UCSD-AML1 (cell line): ENCODE measurements at regions not wholly inside any gene's neighbourhood (a gene's known extent, or its start where the extent isn't known, plus 50 kb on each side); places are given as distances from the start of the nearest gene placed in this dataset.

ENCODE experiments used
- DNase-seq: peaks from one replicate; lab custom pipeline; 2025; ENCODE audit not compliant: unreplicated experiment; lab: John Stamatoyannopoulos, UW

DNA sequence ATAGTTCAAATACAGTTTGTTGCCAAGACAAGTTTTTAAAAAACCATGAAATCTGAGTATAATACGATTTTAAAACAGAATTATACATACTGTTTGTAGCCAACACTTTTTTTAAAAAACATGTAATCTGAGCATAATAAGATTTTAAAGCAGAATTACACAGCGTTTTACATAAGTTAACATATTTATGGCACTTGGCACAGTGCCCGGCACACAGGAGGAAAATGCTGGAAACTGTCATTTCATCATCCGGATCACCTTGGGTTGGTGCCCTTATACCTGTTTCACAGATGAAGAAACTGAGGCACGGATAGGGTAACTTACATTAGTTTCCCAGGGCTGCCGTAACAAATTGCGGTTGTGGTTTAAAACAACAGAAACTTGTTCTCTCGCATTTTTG is 193.0 kb downstream of the BMP7 start:
- DNase-seq: no peak

DNA sequence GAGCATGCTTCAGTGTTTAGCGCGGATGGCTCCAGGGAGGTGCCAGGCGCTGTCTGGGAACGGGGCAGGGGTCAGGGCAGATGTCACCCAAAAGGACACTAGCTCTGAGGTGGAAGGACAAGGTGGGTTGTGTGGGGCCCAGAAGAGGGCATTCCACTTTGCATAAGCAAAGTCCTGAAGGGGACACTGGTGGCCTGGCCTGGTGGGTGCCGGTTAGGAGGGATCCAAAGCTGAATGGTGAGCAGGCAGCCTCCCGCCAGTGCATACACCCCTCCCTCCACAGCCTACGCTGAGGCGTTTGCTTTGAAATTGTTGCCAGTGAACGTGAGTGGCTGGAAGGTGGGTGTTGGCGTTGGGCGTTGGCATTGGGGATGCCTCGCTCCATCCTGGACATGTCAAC is 192.1 kb downstream of the BMP7 start:
- DNase-seq: no peak

DNA sequence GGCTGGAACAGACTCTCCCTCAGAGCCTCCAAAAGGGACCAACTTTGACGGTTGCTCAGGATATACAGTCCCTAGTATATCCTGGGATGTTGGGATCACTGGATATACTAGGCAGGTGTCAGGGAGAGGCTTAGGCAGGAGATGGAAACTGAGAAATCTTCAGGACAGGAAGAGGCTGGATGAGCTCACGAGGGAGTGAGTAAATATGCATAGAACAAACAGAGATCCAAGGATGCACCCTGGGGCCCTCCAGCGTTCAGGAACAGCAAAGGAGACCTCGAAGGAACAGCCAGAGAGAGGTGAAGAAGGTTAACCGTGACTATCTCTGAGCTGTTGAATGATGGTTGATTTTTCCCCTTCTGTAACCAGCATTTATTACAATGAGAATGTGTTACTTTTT is 191.3 kb downstream of the BMP7 start:
- no peak for DNase-seq

DNA sequence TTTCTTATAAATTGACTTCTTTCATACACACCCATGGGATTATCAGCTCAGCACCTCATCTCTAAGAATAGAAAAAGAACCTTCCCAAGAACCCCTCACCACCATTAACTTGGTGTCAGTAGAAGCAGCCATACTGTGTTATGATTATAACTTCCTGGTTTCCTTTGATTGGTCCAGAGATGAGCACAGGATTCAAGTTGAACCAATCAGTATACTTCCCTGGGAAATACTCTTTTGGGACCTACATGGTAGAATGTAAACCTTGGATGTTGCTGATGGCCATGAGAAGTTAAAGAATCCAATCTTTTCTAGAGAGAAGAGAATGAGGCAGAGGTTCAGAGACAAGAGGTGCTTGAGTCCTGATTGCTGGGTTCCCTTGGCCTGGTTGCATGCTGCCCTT is 190.8 kb downstream of the BMP7 start:
- DNase-seq: no peak

DNA sequence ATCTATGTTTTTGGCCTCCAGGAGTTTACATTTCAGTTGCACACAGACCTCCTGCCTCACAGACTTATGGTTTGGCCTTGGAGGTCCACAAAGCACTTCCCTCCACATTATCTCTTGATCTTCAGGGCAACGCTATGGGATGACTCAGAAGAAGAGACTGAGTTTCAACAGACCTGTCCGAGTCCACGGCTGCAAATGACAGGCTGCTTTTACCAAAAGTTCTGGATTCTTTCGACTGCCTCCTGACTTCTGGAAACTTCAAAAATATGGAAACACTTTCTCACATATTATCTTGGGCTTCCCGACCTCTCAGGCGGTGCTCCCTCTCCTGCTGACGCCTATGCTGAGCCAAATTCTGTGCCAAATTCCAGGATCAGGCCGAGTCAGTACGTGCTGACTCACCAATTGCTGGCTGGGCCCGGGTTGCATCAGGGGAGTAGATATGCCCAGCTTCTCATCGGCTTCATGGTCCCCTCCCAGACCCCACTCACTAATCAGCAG is 190.2 kb downstream of the BMP7 start:
- no peak for DNase-seq

DNA sequence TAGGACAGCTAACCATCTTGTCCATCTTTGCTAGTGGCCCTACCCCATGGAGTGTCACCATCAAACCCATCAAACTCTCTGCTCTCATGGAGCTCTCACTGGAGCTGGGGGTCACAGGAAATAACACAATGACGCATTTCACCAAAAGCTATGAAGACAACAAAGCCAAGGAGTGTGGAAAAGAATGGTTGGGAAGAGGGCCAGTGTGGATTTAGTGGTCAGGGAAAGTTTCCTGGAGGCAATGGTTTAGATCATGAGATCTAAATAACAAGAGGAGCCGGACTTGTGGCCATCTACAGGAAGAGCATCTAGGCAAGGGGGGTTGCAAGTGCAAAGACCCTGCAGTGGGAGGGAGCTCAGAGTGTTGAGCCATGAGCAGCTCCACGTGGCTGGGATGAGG is 189.5 kb downstream of the BMP7 start:
- no peak for DNase-seq

DNA sequence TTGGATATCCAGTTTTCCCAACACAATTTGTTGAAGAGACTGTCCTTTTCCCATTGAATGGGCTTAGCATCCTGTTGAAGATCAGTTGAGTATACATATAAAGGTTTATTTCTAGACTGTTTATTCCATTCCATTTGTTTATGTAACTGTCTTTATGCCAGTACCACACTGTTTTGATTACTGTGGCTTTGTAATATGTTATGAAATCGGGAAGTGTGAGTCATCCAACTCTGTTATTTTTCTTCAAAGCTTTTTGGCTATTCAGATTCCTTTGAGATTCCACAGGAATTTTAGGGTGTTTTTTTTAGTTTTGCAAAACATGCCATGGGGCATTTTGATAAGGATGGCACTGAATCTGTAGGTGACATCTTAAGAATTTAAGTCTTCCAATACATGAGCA is 188.3 kb downstream of the BMP7 start:
- no peak for DNase-seq

DNA sequence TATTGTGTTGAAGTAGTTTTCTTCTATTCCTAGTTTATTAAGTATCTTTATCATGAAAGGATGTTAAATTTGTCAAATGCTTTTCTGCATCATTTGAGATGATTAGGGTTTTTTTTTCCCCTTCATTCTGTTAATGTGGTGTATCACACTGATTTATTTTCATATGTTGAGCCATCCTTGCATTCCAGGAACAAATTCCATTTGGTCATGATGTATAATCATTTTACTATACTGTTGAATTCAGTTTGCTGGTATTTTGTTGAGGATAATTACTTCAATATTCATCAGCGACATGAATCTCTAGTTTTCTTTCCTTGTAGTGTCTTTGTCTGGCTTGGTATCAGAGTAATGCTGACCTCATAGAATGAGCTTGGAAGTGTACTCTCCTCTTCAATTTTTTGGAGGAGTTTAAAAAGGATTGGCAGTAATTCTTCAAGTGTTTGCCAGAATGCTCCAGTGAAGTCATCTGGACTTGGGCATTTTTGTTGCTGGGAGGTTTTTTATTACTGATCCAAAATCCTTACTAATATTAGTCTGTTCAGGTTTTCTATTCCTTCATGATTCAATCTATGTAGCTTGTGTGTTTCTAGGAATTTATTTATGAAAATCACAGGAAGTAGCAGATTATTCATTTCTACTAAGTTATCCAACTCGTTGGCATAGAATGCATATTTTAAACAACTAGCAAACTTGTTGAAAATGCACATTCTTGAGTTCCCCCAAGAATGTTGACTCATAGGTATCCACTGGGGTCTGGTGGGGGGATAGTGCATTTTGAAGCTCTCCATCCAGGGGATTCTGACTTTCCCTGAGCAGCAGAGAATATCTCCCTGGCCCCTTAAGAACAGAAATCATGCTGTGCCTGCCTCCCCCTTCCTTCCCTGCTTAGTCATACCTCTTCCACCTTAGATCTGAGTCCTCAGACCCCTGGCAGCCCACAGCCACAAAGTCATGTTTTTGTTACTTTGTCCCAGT is 187.1 kb downstream of the BMP7 start:
- DNase-seq: no peak

DNA sequence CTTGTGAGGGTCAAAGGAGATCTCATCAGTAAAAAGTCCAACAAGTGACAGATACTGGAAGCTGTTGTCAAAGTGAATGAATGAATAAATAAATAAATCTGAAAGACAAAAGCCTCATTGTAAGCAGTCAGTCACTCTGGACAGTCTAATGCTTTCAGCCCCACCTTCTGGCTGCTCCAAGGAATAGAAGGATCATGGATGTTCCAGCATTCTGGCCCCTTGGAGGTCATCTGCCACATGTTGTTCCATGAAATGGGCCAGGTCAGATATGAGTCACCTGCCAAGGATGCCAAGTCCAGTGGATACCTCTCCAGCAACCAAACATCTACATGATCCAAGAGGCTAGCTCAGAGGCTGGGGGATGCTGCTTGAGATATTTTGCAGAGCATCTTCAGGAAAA is 185.6 kb downstream of the BMP7 start:
- no peak for DNase-seq

DNA sequence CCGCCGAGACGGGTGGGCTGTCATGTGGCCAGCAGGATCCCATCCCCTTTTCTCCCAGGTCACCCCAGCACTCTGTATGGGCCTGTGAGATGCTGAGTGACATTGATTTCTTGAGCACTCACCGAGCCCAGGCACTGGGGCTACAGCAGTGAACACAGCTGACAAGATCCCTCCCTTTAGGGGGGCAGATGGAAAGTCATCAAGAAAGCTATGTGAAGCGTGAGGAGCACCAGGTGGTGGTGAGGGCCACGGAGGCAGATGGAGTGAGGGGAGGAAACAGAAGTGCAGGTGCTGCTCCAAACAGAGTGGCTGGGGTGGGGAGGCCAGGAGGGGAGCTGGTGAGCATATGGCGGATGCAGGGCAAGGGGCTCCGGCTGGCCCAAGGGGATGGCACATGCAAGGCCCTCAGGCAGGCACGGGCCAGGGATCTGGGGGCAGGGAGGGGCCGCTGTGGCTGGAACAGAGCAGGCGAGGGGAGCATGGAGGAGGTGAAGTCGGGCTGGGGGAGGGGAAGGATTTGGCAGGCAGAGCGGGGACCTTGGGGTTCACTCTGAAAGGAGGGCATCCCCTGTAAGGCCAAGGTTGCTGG is 184.0 kb downstream of the BMP7 start:
- DNase-seq: no peak

DNA sequence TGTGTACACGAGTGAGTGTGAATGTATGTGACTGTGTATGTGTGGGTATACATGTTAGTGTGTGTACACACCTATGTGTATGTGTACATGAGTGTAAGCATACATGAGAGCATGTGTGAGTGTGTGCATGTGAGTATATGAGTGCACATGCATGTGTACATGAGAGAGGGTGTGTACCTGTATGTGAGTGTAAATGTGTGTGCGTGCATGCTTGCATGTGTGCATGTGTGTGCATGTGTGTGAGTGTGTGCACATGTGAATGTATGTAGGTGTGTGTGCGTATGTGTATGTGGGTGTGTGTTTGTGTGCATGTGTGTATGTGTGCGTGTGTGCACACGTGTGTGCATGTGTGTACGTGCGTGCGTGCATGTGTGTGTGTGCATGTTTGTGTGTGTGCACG is 183.4 kb downstream of the BMP7 start:
- DNase-seq: no peak

DNA sequence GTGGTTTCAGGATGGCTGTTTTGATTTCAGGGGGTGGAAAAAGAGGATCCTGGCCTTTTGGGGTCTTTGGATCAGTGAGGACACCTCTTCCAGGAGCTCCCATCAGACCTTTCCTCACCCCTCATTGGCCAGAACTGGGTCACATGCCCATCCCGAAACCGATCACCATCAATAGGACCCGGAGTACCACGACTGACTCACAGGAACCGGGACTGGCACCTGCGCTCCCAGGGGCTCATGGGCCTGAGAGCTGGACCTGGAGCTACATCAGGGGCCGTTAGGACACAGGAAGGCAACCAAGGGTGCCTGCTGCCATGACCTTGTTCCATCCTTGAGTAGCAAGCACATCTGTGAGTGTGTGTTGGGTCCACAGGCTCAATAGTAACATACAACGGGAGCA is 180.4 kb downstream of the BMP7 start:
- DNase-seq: no peak

DNA sequence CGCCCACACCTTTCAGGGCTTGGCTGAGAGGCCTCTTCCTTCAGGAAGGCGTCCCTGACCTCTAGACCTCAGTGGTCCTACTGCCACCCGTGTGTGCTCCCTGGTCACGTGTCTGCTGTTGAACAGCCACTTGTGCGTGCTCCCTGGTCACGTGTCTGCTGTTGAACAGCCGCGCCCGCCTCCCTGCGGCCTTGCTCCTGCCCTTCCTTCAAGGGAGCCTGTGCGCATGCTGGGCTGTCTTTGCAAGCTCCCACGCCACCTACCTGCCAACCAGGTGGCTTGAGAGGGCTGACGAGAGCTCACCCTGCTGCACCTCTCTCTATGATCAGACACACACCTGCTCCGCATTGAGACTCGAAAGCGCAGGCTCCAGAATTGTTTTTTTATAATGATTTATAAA is 179.3 kb downstream of the BMP7 start:
- DNase-seq: no peak

DNA sequence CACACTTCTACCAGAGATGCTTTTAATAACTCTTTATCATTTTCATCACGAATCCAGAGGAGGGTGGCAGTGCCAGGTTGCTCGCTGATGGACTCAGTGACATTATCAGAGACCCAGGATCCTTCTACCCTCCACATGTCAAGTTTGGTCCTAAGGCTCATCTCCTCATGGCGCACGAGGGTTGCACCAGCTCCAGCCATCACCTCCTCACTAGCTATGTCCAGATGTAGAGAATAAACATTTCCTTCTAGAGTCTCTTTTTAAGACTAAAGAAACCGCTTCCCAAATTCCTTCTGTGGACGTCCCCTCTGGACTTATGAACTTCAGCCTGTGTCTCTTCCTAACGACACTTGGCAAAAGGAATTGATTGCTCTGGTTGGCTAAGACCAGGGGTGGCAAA is 178.7 kb downstream of the BMP7 start:
- DNase-seq: no peak

DNA sequence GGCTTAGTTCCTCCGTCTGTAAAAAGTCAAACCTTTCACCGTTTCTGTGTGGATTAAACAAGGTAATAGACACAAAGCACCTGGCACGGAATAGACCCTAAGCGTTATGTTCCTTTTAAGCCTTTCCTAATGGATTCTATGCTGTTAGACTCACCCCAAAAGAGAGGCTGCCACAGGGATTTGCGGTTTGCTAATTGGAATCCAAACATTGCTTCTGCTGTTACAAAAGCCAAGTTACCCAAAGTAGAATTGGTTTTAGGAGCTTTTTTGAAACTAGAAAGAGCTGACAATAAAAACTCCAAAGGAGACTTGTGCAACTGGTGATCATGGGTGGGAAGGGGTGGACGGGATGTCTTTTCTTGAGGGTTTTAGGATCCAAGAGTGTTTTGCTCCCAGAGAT is 178.0 kb downstream of the BMP7 start:
- no peak for DNase-seq

DNA sequence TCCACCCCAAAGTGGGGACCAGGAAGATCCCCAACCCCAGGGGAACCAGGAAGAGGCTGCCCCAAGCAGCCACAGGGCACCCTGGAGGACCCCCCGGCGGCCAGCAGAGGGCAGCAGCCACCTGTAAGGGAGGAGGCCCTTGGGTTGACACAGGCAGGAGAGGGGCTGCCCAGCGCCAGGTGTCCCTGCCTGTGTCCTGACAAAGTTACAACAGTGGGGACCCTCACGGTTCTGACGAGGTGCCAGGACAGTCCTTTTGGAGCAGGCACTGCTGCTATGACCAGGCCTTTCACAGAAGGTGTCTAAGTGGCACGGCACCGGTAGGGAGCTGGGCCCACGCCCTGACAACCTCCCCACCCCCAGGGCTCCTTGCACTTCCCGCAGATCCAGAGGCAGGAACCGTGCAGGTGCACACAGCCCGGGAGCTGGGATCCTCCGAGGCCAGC is 176.7 kb downstream of the BMP7 start:
- DNase-seq: peak; percentile 61

DNA sequence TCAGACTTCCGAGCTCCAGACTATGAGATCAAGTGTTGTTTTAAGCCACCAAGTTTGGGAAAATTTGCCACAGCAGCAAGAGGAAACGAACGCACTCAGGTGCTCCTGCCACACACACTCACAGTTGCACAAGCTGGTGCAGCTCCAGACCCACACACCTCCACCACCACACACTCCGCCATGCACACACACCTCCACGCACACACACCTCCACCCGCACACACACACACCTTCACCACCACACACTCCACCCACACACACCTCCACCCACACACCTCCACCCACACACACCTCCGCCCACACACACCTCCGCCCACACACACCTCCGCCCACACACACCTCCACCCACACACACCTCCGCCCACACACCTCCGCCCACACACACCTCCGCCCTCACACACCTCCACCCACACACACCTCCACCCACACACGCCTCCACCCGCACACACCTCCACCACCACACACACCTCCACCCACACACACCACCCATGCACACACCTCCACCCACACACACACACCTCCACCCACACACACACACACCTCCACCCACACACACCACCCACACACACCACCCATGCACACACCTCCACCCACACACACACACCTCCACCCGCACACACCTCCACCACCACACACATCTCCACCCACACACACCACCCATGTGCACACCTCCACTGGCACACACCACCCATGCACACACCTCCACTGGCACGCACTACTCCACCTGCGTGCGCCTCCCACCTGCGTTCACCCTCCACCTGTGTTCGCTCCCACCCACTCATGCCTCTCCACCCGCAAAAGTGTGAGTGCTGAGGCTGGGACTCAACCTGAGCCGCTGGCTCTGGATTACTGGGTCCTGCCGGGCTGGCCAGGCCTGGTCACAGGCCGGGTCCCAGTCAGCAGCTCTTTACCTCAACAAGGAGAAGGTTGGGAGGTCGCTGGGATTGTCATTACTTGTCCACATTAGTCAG is 175.6 kb downstream of the BMP7 start:
- no peak for DNase-seq

DNA sequence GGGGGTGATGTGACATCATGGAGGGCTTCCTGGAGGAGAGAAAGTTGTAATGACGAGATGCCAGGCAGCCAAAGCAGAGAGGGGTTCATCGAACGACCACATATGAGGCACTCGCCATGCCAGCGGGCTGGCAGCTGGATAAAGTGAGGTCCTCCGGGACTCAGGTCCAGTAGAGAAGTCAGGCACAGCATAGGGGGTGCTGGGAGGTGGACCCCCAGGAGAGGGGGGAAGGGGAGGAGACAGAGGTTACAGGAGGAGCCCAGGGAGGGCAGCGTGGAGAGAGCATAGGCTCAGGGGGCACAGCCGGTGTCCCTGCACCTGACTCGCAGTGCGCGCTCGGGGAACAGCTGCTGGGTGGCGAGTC is 174.7 kb downstream of the BMP7 start:
- no peak for DNase-seq

DNA sequence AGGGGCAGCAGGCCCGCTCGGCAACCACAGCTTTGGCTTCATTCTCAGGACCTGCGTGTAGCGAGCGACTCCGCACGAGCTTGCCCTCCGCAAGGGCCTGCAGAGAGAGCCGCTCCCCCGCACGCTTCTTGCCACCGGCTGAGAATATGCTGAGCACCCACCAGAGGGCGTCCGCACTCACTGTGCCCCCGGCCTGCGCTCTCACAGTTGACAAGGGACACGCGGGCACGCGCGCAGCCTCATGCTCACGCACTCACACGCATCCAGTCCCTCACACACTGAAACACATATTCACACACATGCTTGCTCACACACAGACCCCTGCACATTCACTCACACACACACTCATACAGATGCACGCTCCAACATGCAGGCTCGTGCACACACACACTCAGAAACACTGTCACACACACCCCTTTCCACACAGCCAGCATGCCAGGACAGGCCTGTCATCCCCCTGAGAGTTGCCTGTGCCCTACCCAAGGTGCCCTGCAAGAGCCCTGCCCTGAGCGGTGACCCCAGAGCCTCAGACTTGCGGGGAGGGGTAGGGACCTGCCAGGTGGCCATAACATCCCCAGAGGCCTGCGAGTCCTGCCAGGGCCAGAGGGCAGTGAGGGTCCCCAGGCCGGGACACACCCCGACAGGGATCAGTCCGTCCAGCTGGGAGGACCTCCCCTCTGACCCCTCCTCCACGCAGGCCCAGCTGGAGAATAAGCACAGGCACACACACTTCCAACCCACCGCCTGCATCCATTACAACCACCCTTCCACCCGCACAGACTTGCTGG is 174.1 kb downstream of the BMP7 start:
- peak; percentile 54 for DNase-seq

DNA sequence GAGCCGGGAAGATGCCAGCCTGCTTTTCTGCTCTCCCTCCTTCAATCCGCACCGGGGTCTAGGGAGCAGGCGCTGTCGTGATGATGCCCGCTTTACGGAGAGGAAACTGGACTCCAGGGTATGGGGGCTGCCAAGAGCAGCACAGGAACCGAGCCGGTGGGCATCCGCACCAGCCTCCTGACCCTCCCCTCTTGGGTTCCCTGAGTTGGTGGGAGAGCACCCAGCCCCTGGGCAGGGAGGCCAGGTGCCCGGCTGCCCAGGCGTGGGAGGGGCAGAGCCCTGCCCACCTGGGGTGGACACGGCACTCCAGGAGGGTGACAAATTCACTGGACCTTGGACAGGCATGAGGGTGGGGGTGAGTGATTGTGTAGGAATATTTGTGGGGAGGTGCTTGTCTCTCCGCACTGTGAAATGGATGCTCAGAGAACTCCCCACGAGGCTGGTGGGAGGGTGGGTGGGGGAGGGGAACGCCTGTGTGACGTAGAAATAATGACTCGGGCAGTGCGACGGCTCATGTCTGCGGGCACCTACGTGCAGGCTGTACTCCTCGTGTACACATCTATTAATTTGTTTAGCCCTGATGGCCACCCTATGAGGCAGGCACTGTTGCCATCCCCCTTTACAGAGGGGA is 173.4 kb downstream of the BMP7 start:
- no peak for DNase-seq
